Caco-2 (cell line): ENCODE measurements at regions not wholly inside any gene's neighbourhood (a gene's known extent, or its start where the extent isn't known, plus 50 kb on each side); places are given as distances from the start of the nearest gene placed in this dataset.

ENCODE experiments used
- BruUV-seq: library from RNA; stranded (reverse); fragments of 400-500 nt; replicated peaks from 2 replicates; lab custom pipeline; 2021; lab: Mats Ljungman, UMichigan
- CTCF ChIA-PET: fragments of 300-600 bp; sonication (Branson Sonifier 250); formaldehyde crosslinking; loops from one replicate; lab custom pipeline; 2022; ENCODE audit warnings: antibody characterized with exemption; lab: Charles Lee
- POLR2A ChIA-PET: fragments of 300-600 bp; sonication (Branson Sonifier 250); formaldehyde crosslinking; loops from one replicate; lab custom pipeline; 2022; ENCODE audit warnings: antibody characterized with exemption; lab: Charles Lee
- DNase-seq, 2 experiments: peaks; one replicate each; pipeline versions ENCODE4 v3.0.0 to v3.0.0-alpha.2; 2020 to 2022
- H3K27me3 ChIP-seq: replicated peaks from 2 replicates; pipeline ENCODE4 v1.6.0; 2011; ENCODE audit warnings: low read length; ENCODE audit not compliant: control insufficient read depth, insufficient read depth
- H3K36me3 ChIP-seq: 2 replicates; pipeline ENCODE4 v1.5.1; 2011; ENCODE audit warnings: low read length; ENCODE audit not compliant: control insufficient read depth, insufficient read depth
- H3K4me1 ChIP-seq: fragments of 250-450 bp; sonication (Bioruptor Pico); 2 replicates; pipeline ENCODE4 v1.5.1; 2020; ENCODE audit warnings: mild to moderate bottlenecking
- H3K4me3 ChIP-seq: 2 replicates; pipeline ENCODE4 v1.5.1; 2011; ENCODE audit warnings: low read depth, mild to moderate bottlenecking, control low read depth, low read length
- H3K9me3 ChIP-seq: fragments of 250-450 bp; sonication (Bioruptor Pico); 2 replicates; pipeline ENCODE4 v1.5.1; 2020; ENCODE audit warnings: mild to moderate bottlenecking, moderate library complexity
- H3K27ac Mint-ChIP-seq: one replicate; pipeline ENCODE4 v1.8.0; 2022; ENCODE audit warnings: mixed read lengths; ENCODE audit not compliant: unreplicated experiment
- H3K27me3 Mint-ChIP-seq: one replicate; pipeline ENCODE4 v1.8.0; 2022; ENCODE audit warnings: mixed read lengths; ENCODE audit not compliant: insufficient read depth, unreplicated experiment
- H3K36me3 Mint-ChIP-seq: one replicate; pipeline ENCODE4 v1.8.0; 2022; ENCODE audit warnings: mild to moderate bottlenecking, mixed read lengths; ENCODE audit not compliant: insufficient read depth, unreplicated experiment
- H3K4me1 Mint-ChIP-seq: one replicate; pipeline ENCODE4 v1.8.0; 2022; ENCODE audit warnings: low read depth, mixed read lengths; ENCODE audit not compliant: unreplicated experiment
- H3K4me3 Mint-ChIP-seq: one replicate; pipeline ENCODE4 v1.8.0; 2022; ENCODE audit warnings: mild to moderate bottlenecking, moderate library complexity, mixed read lengths; ENCODE audit not compliant: unreplicated experiment
- H3K9me3 Mint-ChIP-seq: one replicate; pipeline ENCODE4 v1.8.0; 2022; ENCODE audit warnings: mixed read lengths; ENCODE audit not compliant: unreplicated experiment
- CTCF ChIP-seq, 2 experiments: fragments of 200-600 bp in 1 of 2; IDR thresholded peaks; 1 replicate in 1 of 2; 2 replicates in 1 of 2; pipeline versions ENCODE4 v1.5.1 to v1.8.0; 2011 to 2022; ENCODE audit warnings: antibody characterized with exemption in 1 of 2, control low read depth in 1 of 2, inconsistent platforms in 1 of 2, low read depth in 1 of 2, low read length in 1 of 2, mild to moderate bottlenecking in 1 of 2, moderate library complexity in 1 of 2; ENCODE audit not compliant: insufficient read depth in 1 of 2, severe bottlenecking in 1 of 2, unreplicated experiment in 1 of 2
- intact Hi-C: fragments of 100-400 bp; cut with micrococcal nuclease; formaldehyde crosslinking; loops from one replicate; pipeline ENCODE4 v1.10.0; 2022; ENCODE audit not compliant: unreplicated experiment

- Mint-ChIP-seq H3K4me1 (no peaks in the 10 kb centered on the region), H3K27ac (no peak overlapping the region), H3K27me3 (no peaks in the 10 kb centered on the region), H3K36me3 (no peaks in the 10 kb centered on the region), H3K9me3 (no peaks in the 10 kb centered on the region), H3K4me3 (no peak overlapping the region)
- Histone ChIP-seq H3K9me3 (no peaks in the 10 kb centered on the region), H3K4me1 (no peaks in the 10 kb centered on the region), H3K36me3 (no peaks in the 10 kb centered on the region), H3K4me3 (no peak overlapping the region), H3K27me3 (no peaks in the 10 kb centered on the region)
- intact Hi-C loops: no loop called here
- no peak for DNase-seq
- no TSS peak for BruUV-seq
- TF ChIP-seq CTCF (IDR thresholded peaks at IDR 0.05; ENCODE audit: insufficient read depth in 1 of 2, low read depth in 1 of 2, low read length in 1 of 2, severe bottlenecking in 1 of 2, unreplicated experiment in 1 of 2): no peak
- CTCF ChIA-PET: no interaction called here
- POLR2A ChIA-PET: no interaction called here
Measured at GRCh38 chr2:103896182-103896581, 957.7 kb upstream of the POU3F3 start.

GRCh38 chr2:103898561-103898960, 955.4 kb upstream of the POU3F3 start:
- H3K27me3 Mint-ChIP-seq: peaks cover 3% of the 10 kb centered on the region
- no peaks in the 10 kb centered on the region for H3K4me1 Mint-ChIP-seq
- no peak overlapping the region for H3K4me3 Mint-ChIP-seq
- H3K36me3 ChIP-seq: no peaks in the 10 kb centered on the region
- H3K36me3 Mint-ChIP-seq: no peaks in the 10 kb centered on the region
- no TSS peak for BruUV-seq
- TF ChIP-seq CTCF (IDR thresholded peaks at IDR 0.05; ENCODE audit: insufficient read depth in 1 of 2, low read depth in 1 of 2, low read length in 1 of 2, severe bottlenecking in 1 of 2, unreplicated experiment in 1 of 2): no peak
- H3K9me3 ChIP-seq: no peaks in the 10 kb centered on the region
- no peaks in the 10 kb centered on the region for H3K9me3 Mint-ChIP-seq
- CTCF ChIA-PET: no interaction called here
- POLR2A ChIA-PET: no interaction called here
- no peak overlapping the region for H3K4me3 ChIP-seq
- no peak for DNase-seq
- intact Hi-C loops: no loop called here
- no peak overlapping the region for H3K27ac Mint-ChIP-seq
- H3K27me3 ChIP-seq: no peaks in the 10 kb centered on the region
- no peaks in the 10 kb centered on the region for H3K4me1 ChIP-seq

- CTCF ChIA-PET: no interaction called here
- BruUV-seq: no TSS peak
- intact Hi-C loops: no loop called here
- H3K4me1 Mint-ChIP-seq: no peaks in the 10 kb centered on the region
- no peaks in the 10 kb centered on the region for H3K36me3 ChIP-seq
- peaks cover 3% of the 10 kb centered on the region for H3K27me3 Mint-ChIP-seq
- no peaks in the 10 kb centered on the region for H3K9me3 Mint-ChIP-seq
- no peak overlapping the region for H3K4me3 Mint-ChIP-seq
- TF ChIP-seq CTCF (IDR thresholded peaks at IDR 0.05; ENCODE audit: insufficient read depth in 1 of 2, low read depth in 1 of 2, low read length in 1 of 2, severe bottlenecking in 1 of 2, unreplicated experiment in 1 of 2): no peak
- H3K4me1 ChIP-seq: no peaks in the 10 kb centered on the region
- no peaks in the 10 kb centered on the region for H3K36me3 Mint-ChIP-seq
- POLR2A ChIA-PET: no interaction called here
- no peaks in the 10 kb centered on the region for H3K9me3 ChIP-seq
- DNase-seq: no peak
- no peaks in the 10 kb centered on the region for H3K27me3 ChIP-seq
- no peak overlapping the region for H3K4me3 ChIP-seq
- H3K27ac Mint-ChIP-seq: no peak overlapping the region
Measured at GRCh38 chr2:103902347-103902746, 951.6 kb upstream of the POU3F3 start.
